ENCODE measurements at regions not wholly inside any gene's neighbourhood (a gene's known extent, or its start where the extent isn't known, plus 50 kb on each side); places are given as distances from the start of the nearest gene placed in this dataset.

DNA sequence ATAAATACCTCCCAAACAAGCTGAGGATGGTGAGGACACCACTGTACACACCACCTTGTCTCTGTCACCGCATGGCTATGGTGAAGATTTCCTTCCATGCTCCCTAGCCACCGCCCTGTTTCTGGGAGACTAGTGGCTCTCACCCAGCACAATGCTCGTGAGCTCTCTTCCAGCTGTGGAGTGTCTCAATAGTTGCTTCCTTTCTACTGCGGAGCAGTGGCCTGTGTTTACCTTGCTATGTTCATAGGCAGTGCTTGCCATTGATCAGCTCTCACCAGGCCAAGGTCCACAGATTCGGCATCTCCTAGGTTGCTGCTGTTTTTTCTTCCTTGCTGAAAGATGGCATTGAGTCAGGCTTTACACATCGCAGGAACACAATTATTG, 313.6 kb upstream of the RTL1 start (continued):
- TF ChIP-seq, protein P1, sequence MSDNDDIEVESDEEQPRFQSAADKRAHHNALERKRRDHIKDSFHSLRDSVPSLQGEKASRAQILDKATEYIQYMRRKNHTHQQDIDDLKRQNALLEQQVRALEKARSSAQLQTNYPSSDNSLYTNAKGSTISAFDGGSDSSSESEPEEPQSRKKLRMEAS (IDR thresholded peaks at IDR 0.05): 0 out of 2 replicates have a peak, but pooled peaks have one; percentile 18
- peak; percentile 60; the same call in 1 of the 2 replicates for TF ChIP-seq ETV5 (CRISPR knock-in tag; IDR thresholded peaks at IDR 0.05; ENCODE audit: borderline replicate concordance)
- TF ChIP-seq FOXO1 (CRISPR knock-in tag; IDR thresholded peaks at IDR 0.05): peak; percentile 74; the same call in 1 of the 2 replicates
- TF ChIP-seq ZNF205 (CRISPR knock-in tag; IDR thresholded peaks at IDR 0.05): 0 out of 2 replicates have a peak, but pooled peaks have one; percentile 42
- TF ChIP-seq HOXA3 (CRISPR knock-in tag; IDR thresholded peaks at IDR 0.05): peak; percentile 47; the same call in 1 of the 2 replicates
- TF ChIP-seq, protein P2, sequence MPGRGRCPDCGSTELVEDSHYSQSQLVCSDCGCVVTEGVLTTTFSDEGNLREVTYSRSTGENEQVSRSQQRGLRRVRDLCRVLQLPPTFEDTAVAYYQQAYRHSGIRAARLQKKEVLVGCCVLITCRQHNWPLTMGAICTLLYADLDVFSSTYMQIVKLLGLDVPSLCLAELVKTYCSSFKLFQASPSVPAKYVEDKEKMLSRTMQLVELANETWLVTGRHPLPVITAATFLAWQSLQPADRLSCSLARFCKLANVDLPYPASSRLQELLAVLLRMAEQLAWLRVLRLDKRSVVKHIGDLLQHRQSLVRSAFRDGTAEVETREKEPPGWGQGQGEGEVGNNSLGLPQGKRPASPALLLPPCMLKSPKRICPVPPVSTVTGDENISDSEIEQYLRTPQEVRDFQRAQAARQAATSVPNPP (CRISPR knock-in tag; IDR thresholded peaks at IDR 0.05): no peak
- peak; percentile 32; the same call in 1 of the 2 replicates for TF ChIP-seq IRF2 (CRISPR knock-in tag; IDR thresholded peaks at IDR 0.05)
- peak; percentile 88 for TF ChIP-seq FOXA3 (CRISPR knock-in tag; IDR thresholded peaks at IDR 0.05)
- TF ChIP-seq, protein P3, sequence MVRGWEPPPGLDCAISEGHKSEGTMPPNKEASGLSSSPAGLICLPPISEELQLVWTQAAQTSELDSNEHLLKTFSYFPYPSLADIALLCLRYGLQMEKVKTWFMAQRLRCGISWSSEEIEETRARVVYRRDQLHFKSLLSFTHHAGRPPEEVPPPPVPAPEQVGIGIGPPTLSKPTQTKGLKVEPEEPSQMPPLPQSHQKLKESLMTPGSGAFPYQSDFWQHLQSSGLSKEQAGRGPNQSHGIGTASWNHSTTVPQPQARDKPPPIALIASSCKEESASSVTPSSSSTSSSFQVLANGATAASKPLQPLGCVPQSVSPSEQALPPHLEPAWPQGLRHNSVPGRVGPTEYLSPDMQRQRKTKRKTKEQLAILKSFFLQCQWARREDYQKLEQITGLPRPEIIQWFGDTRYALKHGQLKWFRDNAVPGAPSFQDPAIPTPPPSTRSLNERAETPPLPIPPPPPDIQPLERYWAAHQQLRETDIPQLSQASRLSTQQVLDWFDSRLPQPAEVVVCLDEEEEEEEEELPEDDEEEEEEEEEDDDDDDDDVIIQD (CRISPR knock-in tag; IDR thresholded peaks at IDR 0.05; ENCODE audit: low read depth): 0 out of 2 replicates have a peak, but pooled peaks have one; percentile 49
- no peak for TF ChIP-seq SYNCRIP (IDR thresholded peaks at IDR 0.05; ENCODE audit: insufficient read depth, low read depth, low read length)
- TF ChIP-seq NCOR1 (IDR thresholded peaks at IDR 0.05; ENCODE audit: borderline replicate concordance, low read length): peak; percentile 6; the same call in 1 of the 2 replicates
- TF ChIP-seq, protein P4, sequence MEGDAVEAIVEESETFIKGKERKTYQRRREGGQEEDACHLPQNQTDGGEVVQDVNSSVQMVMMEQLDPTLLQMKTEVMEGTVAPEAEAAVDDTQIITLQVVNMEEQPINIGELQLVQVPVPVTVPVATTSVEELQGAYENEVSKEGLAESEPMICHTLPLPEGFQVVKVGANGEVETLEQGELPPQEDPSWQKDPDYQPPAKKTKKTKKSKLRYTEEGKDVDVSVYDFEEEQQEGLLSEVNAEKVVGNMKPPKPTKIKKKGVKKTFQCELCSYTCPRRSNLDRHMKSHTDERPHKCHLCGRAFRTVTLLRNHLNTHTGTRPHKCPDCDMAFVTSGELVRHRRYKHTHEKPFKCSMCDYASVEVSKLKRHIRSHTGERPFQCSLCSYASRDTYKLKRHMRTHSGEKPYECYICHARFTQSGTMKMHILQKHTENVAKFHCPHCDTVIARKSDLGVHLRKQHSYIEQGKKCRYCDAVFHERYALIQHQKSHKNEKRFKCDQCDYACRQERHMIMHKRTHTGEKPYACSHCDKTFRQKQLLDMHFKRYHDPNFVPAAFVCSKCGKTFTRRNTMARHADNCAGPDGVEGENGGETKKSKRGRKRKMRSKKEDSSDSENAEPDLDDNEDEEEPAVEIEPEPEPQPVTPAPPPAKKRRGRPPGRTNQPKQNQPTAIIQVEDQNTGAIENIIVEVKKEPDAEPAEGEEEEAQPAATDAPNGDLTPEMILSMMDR (CRISPR knock-in tag; IDR thresholded peaks at IDR 0.05): 0 out of 2 replicates have a peak, but pooled peaks have one; percentile 12
- TF ChIP-seq CENPX (CRISPR knock-in tag; IDR thresholded peaks at IDR 0.05): no peak
- TF ChIP-seq ZNF644 (CRISPR knock-in tag; IDR thresholded peaks at IDR 0.05; ENCODE audit: low read depth): peak; percentile 69; the same call in 1 of the 2 replicates
- TF ChIP-seq, protein P5, sequence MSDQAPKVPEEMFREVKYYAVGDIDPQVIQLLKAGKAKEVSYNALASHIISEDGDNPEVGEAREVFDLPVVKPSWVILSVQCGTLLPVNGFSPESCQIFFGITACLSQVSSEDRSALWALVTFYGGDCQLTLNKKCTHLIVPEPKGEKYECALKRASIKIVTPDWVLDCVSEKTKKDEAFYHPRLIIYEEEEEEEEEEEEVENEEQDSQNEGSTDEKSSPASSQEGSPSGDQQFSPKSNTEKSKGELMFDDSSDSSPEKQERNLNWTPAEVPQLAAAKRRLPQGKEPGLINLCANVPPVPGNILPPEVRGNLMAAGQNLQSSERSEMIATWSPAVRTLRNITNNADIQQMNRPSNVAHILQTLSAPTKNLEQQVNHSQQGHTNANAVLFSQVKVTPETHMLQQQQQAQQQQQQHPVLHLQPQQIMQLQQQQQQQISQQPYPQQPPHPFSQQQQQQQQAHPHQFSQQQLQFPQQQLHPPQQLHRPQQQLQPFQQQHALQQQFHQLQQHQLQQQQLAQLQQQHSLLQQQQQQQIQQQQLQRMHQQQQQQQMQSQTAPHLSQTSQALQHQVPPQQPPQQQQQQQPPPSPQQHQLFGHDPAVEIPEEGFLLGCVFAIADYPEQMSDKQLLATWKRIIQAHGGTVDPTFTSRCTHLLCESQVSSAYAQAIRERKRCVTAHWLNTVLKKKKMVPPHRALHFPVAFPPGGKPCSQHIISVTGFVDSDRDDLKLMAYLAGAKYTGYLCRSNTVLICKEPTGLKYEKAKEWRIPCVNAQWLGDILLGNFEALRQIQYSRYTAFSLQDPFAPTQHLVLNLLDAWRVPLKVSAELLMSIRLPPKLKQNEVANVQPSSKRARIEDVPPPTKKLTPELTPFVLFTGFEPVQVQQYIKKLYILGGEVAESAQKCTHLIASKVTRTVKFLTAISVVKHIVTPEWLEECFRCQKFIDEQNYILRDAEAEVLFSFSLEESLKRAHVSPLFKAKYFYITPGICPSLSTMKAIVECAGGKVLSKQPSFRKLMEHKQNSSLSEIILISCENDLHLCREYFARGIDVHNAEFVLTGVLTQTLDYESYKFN (CRISPR knock-in tag; conservative IDR thresholded peaks at IDR 0.05): peak; percentile 82
- peak; percentile 21; the same call in 1 of the 2 replicates for TF ChIP-seq THAP11 (CRISPR knock-in tag; IDR thresholded peaks at IDR 0.05)
- peak; percentile 4; the same call in 1 of the 2 replicates for TF ChIP-seq RXRB (CRISPR knock-in tag; IDR thresholded peaks at IDR 0.05; ENCODE audit: borderline replicate concordance)
- no peak for TF ChIP-seq FOXP1 (IDR thresholded peaks at IDR 0.05)
- peak; percentile 64 for TF ChIP-seq FOXP1 (CRISPR knock-in tag; IDR thresholded peaks at IDR 0.05)
- TF ChIP-seq ZNF317 (CRISPR knock-in tag; IDR thresholded peaks at IDR 0.05): peak; percentile 72; the same call in 1 of the 2 replicates
- no peak for TF ChIP-seq NCOA5 (CRISPR knock-in tag; IDR thresholded peaks at IDR 0.05)
- TF ChIP-seq EP300 (IDR thresholded peaks at IDR 0.05; ENCODE audit: low read depth in 2 of 2, low read length in 2 of 2): 0 out of 4 replicates have a peak, but pooled peaks of 1 of the 2 experiments have one; percentile 10
- TF ChIP-seq EP300 (CRISPR knock-in tag; IDR thresholded peaks at IDR 0.05; ENCODE audit: borderline replicate concordance): no peak
- peak in 1 of 2 experiments; percentile 45; a peak in 1 of 4 replicates for TF ChIP-seq KLF16 (CRISPR knock-in tag; IDR thresholded peaks at IDR 0.05)
